HG02759 (cell line): ENCODE measurements at regions not wholly inside any gene's neighbourhood (a gene's known extent, or its start where the extent isn't known, plus 50 kb on each side); places are given as distances from the start of the nearest gene placed in this dataset.
A peak's percentile ranks its signal among the peaks of the same experiment; 100 is the strongest.

Experiments
- ATAC-seq: cut with Tn5 transposase; IDR thresholded peaks from one replicate; pipeline ENCODE4 v1.9.1; 2021; ENCODE audit warnings: mild to moderate bottlenecking, moderate library complexity; ENCODE audit not compliant: unreplicated experiment

DNA sequence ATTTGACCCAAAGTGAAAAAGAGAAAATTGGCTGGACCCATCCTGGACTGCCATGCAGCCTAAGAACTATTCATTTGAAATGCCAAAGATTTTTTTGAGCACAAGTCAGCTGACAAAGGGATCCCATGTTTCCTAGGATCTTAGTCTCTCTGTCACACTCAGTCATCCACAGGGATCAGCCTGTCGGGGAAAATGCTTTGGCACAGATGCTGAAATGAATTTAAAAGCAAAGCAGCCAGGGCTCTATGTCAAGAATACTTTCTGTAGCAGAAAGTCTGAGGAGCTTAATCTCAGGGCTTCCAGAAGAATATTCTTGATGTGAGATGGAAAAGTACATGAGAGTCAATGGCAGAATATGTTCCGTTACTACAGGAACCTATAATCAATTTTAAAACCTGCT, 1900.8 kb downstream of the MRPL39 start:
- no peak for ATAC-seq

DNA sequence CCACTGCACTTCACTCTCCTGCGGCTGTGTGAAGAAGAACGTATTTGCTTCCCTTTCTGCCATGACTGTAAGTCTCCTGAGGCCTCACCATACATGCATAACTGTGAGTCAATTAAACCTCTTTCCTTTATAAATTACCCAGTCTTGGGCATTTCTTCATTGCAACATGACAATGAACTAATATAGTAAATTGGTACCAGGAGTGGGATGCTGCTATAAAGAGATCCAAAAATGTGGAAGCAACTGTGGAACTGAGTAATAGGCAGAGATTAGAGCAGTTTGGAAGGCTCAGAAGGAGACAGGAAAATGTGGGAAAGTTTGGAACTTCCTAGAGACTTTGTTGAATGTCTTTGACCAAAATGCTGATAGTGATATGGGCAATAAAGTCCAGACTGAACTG, 1907.9 kb downstream of the MRPL39 start:
- no peak for ATAC-seq

DNA sequence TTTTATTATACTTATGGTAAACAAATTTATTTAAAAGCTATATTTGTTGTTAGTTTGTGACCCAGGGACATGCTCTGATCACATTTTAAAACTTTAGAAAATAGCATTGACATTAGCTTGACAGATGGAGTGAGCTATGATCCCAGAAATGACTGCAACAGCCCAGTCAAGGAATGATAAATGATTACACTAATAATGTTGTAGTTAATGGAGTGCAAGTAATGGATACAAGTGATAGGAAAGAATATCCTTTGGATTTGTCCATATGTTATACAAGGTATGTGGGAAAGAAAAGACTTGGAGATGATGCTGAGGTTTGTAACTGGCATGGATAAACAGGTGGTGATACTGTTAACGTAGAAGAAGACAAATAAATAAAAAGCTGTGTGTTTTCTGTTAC, 1908.7 kb downstream of the MRPL39 start:
- ATAC-seq, result no peak

DNA sequence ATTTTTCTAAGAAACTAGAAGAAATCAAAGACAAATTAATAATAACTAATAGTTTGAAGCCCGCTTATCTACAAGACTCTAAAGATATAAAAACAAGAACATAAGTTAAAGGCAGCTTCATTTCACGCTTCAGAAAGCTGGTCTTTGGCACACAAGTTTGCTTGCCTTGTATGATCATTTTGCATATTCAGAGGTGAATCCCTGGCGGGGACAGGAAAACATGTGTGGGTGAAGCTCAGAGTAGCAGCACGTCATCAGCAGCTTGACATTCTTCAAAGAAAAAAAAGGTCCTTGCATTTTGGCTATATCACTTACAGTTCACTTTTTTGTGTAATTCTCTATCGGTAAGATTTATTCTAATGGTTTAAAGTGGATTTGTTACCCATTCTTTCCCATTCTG, 1911.8 kb downstream of the MRPL39 start:
- ATAC-seq, result peak; percentile 66

DNA sequence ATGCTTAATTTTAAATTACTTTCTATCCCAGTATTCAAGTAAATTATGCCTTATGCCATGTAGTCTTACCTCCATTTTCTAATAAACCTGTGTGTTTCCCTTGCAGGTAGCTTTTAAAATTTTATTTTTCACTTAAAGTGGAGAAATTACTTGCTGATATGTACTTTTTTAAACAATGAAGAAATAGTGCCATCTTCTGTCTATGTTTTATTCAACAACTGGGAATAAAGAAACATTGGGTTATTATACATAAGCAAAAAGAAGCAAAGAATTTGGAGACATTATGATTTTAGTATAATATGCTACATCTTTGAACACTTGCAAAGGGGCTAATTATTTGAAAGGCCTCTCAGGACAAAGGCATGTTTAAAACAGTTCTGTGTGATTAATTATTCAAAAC, 1912.9 kb downstream of the MRPL39 start:
- no peak for ATAC-seq

- no peak for ATAC-seq
Measured at GRCh38 chr21:23690316-23690715, 1917.0 kb downstream of the MRPL39 start.

DNA sequence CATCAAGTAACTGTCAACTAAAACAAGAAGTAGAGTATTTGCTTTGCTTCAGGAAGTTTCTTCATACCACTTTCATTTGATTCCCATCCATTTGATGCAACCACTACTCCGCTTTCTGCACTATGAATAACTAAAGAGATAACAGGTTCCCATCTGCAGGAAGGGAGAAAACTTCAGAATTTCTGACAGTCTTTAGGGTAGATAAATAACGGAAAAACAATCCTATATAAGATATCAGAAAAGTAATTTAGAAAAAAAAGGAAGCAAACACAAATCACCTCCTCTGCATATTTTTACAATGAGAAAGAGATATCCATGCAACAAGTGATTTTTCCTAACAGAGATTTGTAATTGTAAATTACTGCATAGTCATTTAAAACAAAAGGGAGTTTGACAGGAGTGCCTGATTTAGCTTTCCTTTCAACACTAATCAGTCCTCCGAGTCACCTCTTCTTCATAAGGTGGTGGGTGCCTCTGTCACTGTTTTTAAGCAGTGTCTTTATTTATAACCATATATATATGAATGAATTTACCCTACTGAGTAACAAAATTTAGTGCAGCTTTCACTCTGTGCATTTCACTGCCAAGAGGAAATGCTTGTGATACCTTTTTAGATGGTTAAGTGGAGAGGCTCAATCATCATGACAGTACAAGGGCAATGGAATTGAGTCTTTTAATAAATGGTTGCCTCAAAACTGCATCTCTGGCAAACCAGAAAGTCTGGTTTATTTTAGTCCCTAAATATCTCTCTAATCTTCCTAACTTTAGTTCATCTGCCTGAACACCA, 1920.4 kb downstream of the MRPL39 start:
- ATAC-seq, result no peak

DNA sequence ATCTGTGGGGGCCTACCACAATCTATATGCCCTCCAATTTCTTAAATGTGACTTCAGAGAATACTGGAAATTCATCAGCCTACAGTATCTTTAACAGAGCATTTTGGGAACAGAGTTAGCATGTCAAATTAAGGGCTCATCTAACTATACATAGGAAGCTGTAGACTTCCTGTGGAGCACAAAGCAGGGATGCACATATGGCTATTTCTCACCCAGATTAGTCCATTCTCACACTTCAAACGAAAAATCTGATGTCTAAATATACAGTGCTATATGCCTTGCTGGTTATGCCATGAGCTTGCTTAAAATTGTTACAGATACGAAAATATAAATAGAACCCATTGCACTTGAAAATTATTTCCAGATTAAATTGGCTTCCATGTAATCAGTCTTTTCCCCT, 1922.8 kb downstream of the MRPL39 start:
- ATAC-seq, result no peak

GRCh38 chr21:23664193-23664694, 1943.0 kb downstream of the MRPL39 start:
- no peak for ATAC-seq

DNA sequence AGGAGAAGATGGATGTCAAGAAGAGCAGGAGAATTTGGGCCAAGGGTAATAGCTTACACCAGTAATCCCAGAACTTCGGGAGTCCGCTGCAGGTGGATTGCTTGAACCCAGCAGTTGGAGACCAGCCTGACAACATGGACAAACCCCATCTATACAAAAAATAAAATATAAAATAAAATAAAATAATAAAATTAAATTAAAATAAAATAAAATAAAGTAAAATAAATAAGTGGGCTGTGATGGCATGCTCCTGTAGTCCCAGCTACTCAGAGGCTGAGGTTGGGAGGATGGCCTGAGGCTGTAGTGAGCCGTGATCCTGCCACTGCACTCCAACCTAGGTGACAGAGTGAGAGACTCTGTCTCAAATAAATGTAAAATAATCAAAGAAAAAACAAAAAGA, 1946.7 kb downstream of the MRPL39 start:
- ATAC-seq, result no peak

DNA sequence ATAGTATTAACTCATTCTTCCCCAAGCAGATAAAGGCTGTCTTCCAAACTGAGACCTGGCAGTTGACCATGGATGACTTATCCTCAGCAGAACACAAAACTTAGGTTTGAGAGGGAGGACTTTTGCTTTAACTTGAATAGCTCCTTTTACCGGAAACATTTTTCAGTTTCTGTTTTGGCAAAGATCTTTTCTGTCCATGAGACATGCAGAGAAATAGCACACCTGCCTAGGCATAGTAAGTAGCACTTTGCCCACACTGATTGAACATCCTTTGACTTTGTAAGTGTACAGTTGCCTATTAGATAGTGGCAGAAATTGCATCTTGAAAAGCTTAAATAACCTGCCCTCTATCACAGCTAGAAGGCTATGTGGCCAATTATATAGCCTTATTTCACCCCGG, 1962.5 kb downstream of the MRPL39 start:
- no peak for ATAC-seq

- no peak for ATAC-seq
Measured at GRCh38 chr21:23639721-23640120, 1967.6 kb downstream of the MRPL39 start.

GRCh38 chr21:23638131-23638695, 1969.1 kb downstream of the MRPL39 start:
- no peak for ATAC-seq

- ATAC-seq, result no peak
Measured at GRCh38 chr21:23633447-23633940, 1973.8 kb downstream of the MRPL39 start.

- ATAC-seq, result no peak
Measured at GRCh38 chr21:23624281-23624680, 1983.0 kb downstream of the MRPL39 start.

- ATAC-seq, result no peak
Measured at GRCh38 chr21:23613014-23613413, 1994.3 kb downstream of the MRPL39 start.

DNA sequence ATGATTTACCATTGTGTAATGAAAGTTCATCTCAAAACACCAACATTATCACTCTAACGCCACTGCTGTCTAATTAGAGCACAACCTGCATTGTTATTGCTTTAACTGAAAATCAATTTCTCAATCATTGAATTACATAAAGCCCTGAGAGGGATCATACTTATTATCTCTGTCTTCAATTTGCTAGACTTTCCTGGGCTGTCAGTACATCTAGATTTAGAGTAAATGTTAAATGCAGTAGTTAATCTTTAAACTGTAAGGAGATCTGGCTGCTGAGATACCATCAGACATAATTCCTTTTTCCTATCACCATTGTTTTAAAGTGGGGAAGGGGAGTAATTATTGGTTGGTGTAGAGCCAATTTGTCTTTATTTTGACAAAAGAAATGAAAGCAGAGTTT, 1995.1 kb downstream of the MRPL39 start:
- ATAC-seq, result no peak

DNA sequence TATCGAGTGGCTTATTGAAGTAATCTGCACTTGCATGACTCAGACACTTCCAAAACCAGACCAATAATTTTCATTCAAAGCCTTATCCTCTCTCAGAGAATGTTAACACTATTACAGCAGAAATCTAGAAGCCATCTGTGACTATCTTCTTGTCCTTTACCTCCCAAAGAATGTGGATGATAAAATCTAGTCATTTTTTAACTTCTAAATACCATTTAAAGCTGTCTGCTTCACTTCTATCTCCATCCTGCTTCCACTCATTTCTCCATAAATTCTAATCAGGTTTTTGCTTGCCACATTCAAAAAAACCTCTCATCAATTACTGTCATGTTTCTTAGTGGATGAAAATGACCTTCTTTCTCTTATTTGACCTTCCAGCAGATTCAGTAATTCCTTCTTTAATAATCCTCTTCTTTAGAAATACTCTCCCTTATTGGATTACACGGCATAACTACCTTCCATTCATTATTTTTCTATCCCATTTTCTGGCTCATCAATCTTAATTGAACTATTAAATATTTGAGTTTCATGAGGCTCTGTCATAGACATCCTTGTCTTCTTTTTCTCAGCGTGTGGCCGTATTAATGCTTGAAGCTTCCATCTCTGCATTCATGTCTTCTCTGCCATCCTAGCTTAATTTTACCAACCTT, 1999.4 kb downstream of the MRPL39 start:
- ATAC-seq, result no peak

DNA sequence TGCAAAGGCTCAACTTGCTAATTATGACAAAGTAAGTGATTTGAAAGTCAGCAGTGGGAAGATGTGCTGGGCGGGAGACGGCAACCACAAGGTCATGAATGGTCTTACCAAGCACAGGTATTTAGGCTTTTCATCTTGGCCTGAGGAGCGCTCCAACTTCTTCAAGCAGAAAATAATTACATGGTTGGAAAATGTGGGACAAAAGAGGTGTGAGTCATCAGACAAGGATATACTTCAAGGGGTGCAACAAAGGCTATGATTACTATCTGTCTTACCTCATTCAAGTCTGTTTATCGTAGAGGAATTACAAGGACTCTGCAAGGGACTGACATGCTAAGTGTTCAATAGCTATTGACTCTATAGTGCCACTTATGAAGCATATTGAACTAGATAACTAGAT, 2005.7 kb downstream of the MRPL39 start:
- no peak for ATAC-seq

DNA sequence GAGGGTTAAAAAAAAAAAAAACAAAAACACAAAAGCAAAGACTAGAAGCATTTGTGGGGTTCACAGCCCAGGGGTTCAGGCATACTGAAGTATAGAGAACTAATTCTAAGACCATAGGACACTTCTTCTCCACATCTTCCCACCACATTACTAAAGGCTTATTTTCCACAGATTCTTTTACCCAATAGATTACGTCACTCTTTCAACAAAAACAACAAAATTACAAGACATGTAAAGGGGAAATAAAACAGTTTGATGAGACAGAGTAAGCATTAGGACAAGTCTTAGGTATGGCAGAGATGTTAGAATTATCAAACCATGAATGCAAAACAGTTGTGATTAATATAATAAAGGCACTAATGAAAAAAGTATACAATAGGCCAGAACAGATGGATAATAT, 2013.7 kb downstream of the MRPL39 start:
- ATAC-seq, result no peak

DNA sequence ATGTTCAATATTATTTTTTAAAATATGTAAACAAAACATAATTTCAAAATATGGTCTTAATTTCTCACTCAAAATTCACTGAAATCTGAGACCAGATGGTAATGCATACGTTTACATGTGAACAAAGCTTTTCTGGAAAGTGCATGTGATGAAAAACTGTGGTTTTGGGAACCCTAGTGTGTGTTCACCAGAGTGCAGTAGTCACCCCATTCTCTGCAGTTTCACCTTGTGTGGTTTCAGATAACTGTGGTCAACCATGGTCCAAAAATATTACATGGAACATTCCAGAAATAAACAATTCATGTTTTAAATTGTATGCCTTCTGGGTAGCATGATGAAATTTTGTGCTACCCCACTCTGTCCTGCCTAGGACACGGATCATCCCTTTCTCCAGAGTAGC, 2021.9 kb downstream of the MRPL39 start:
- no peak for ATAC-seq

GRCh38 chr21:23579573-23579972, 2027.7 kb downstream of the MRPL39 start:
- ATAC-seq, result no peak
